H1 (cell line): ENCODE measurements at regions not wholly inside any gene's neighbourhood (a gene's known extent, or its start where the extent isn't known, plus 50 kb on each side); places are given as distances from the start of the nearest gene placed in this dataset.

ENCODE experiments used
- CTCF ChIA-PET: fragments of 300-600 bp; sonication (Branson Sonifier 250); formaldehyde crosslinking; loops from one replicate; lab custom pipeline; 2021; ENCODE audit not compliant: partially characterized antibody; lab: Charles Lee
- POLR2A ChIA-PET: fragments of 300-600 bp; sonication (Branson Sonifier 250); formaldehyde crosslinking; loops from one replicate; lab custom pipeline; 2021; ENCODE audit warnings: inconsistent platforms; ENCODE audit not compliant: partially characterized antibody; lab: Charles Lee
- DNase-seq, 2 experiments: peaks; one replicate each; pipeline versions ENCODE4 v3.0.0 to v3.0.0-alpha.2; 2010 to 2022; ENCODE audit warnings: low spot score in 2 of 2, low read depth in 1 of 2, mixed read lengths in 1 of 2
- FAIRE-seq: peaks from 2 replicates; lab custom pipeline; 2011; peaks lifted over from hg19 to GRCh38; lab: Jason Lieb, UNC
- H2AFZ ChIP-seq: 2 replicates; pipeline ENCODE4 v1.8.1; 2012; ENCODE audit warnings: low read length, inconsistent platforms
- H2AK5ac ChIP-seq: 2 replicates; pipeline ENCODE4 v1.6.1; 2013; ENCODE audit warnings: low read depth, low read length
- H2BK120ac ChIP-seq: replicated peaks from 2 replicates; pipeline ENCODE3; 2013; ENCODE audit warnings: low read depth, low read length, inconsistent platforms
- H2BK12ac ChIP-seq: 2 replicates; pipeline ENCODE4 v1.6.1; 2013; ENCODE audit warnings: low read depth, low read length
- H2BK15ac ChIP-seq: 2 replicates; pipeline ENCODE4 v1.6.1; 2013; ENCODE audit warnings: low read length
- H2BK20ac ChIP-seq: 2 replicates; pipeline ENCODE4 v1.6.1; 2013; ENCODE audit warnings: low read length
- H2BK5ac ChIP-seq: 2 replicates; pipeline ENCODE4 v1.6.1; 2013; ENCODE audit warnings: low read depth, low read length
- H3K14ac ChIP-seq: 2 replicates; pipeline ENCODE4 v1.6.1; 2013; ENCODE audit warnings: inconsistent platforms; ENCODE audit not compliant: insufficient read length
- H3K18ac ChIP-seq: 2 replicates; pipeline ENCODE4 v1.6.1; 2013; ENCODE audit warnings: low read length; ENCODE audit errors: extremely low read depth
- H3K23ac ChIP-seq: 2 replicates; pipeline ENCODE4 v1.6.1; 2013; ENCODE audit warnings: inconsistent platforms; ENCODE audit not compliant: insufficient read length
- H3K23me2 ChIP-seq: 2 replicates; pipeline ENCODE4 v1.6.1; 2013; ENCODE audit warnings: low read depth, low read length
- H3K27ac ChIP-seq: 2 replicates; pipeline ENCODE4 v1.6.1; 2011; ENCODE audit warnings: low read depth, low read length, inconsistent platforms
- H3K27me3 ChIP-seq, 4 experiments: replicated peaks in 1 of 4; 1 replicate in 1 of 4; 2 replicates in 3 of 4; pipeline versions ENCODE4 v1.6.1 to v1.8.1; 2011 to 2013; ENCODE audit warnings: low read length in 3 of 4, mild to moderate bottlenecking in 3 of 4, inconsistent platforms in 2 of 4, mixed read lengths in 2 of 4, moderate library complexity in 1 of 4; ENCODE audit not compliant: control insufficient read depth in 3 of 4, insufficient read depth in 3 of 4; ENCODE audit errors: extremely low read depth in 1 of 4
- H3K36me3 ChIP-seq, 4 experiments: 2 replicates each; pipeline versions ENCODE4 v1.6.1 to v1.8.1; 2011 to 2013; ENCODE audit warnings: mild to moderate bottlenecking in 4 of 4, low read length in 3 of 4, moderate library complexity in 2 of 4, control low read depth in 1 of 4, inconsistent platforms in 1 of 4; ENCODE audit not compliant: insufficient read depth in 4 of 4, control insufficient read depth in 2 of 4
- H3K4ac ChIP-seq: replicated peaks from 2 replicates; pipeline ENCODE3; 2013; ENCODE audit warnings: low read length, low read depth, mixed read lengths, inconsistent platforms; ENCODE audit not compliant: insufficient read length
- H3K4me1 ChIP-seq, 4 experiments: replicated peaks in 1 of 4; 1 replicate in 1 of 4; 2 replicates in 3 of 4; pipeline versions ENCODE4 v1.6.1 to v1.8.1; 2011 to 2013; ENCODE audit warnings: low read length in 3 of 4, inconsistent platforms in 2 of 4, mixed read lengths in 1 of 4; ENCODE audit not compliant: insufficient read depth in 4 of 4, control insufficient read depth in 3 of 4
- H3K4me2 ChIP-seq, 2 experiments: 2 replicates each; pipeline versions ENCODE4 v1.6.1 to v1.8.1; 2011 to 2013; ENCODE audit warnings: low read depth in 2 of 2, low read length in 2 of 2, control low read depth in 1 of 2, inconsistent platforms in 1 of 2, mild to moderate bottlenecking in 1 of 2; ENCODE audit not compliant: insufficient read depth in 1 of 2
- H3K4me3 ChIP-seq, 4 experiments: fragments of 200-600, 300-600 bp in 1 of 4; sonication (generic), shearing (Covaris generic), sonication (Bioruptor Twin) in 1 of 4; 2 replicates each; pipeline versions ENCODE4 v1.5.1 to v1.8.1; 2011 to 2016; ENCODE audit warnings: low read length in 4 of 4, low read depth in 3 of 4, control low read depth in 2 of 4, inconsistent platforms in 2 of 4, mild to moderate bottlenecking in 2 of 4, mixed read lengths in 1 of 4, moderate library complexity in 1 of 4; ENCODE audit not compliant: insufficient read depth in 2 of 4; ENCODE audit errors: extremely low read depth in 1 of 4
- H3K56ac ChIP-seq: replicated peaks from 2 replicates; pipeline ENCODE3; 2013; ENCODE audit warnings: low read depth, mild to moderate bottlenecking, mixed read lengths, low read length, inconsistent platforms; ENCODE audit not compliant: insufficient read length
- H3K79me1 ChIP-seq: 2 replicates; pipeline ENCODE4 v1.6.1; 2013; ENCODE audit warnings: low read depth, low read length, control low read depth
- H3K79me2 ChIP-seq, 2 experiments: 2 replicates each; pipeline versions ENCODE4 v1.6.1 to v1.8.1; 2012 to 2013; ENCODE audit warnings: low read length in 2 of 2, mild to moderate bottlenecking in 2 of 2, inconsistent platforms in 1 of 2; ENCODE audit not compliant: insufficient read depth in 2 of 2, control insufficient read depth in 1 of 2
- H3K9ac ChIP-seq, 4 experiments: replicated peaks in 1 of 4; 1 replicate in 1 of 4; 2 replicates in 3 of 4; pipeline versions ENCODE4 v1.6.1 to v1.8.1; 2011 to 2013; ENCODE audit warnings: low read depth in 3 of 4, low read length in 3 of 4, control low read depth in 2 of 4, mild to moderate bottlenecking in 2 of 4, moderate library complexity in 2 of 4, inconsistent platforms in 1 of 4; ENCODE audit errors: extremely low read depth in 1 of 4
- H3K9me3 ChIP-seq, 2 experiments: 2 replicates each; pipeline versions ENCODE4 v1.6.1 to v1.8.1; 2012 to 2013; ENCODE audit warnings: mild to moderate bottlenecking in 2 of 2, moderate library complexity in 2 of 2, control low read depth in 1 of 2, inconsistent platforms in 1 of 2, low read depth in 1 of 2, low read length in 1 of 2, mixed read lengths in 1 of 2; ENCODE audit not compliant: insufficient read depth in 2 of 2
- H4K20me1 ChIP-seq, 2 experiments: replicated peaks in 1 of 2; 2 replicates each; pipeline versions ENCODE3 to v1.8.1; 2011 to 2013; ENCODE audit warnings: inconsistent platforms in 2 of 2, low read length in 2 of 2, mild to moderate bottlenecking in 1 of 2; ENCODE audit not compliant: insufficient read depth in 2 of 2, control insufficient read depth in 1 of 2
- H4K5ac ChIP-seq: 2 replicates; pipeline ENCODE4 v1.6.1; 2013; ENCODE audit warnings: low read length, low read depth, mixed read lengths, inconsistent platforms; ENCODE audit not compliant: insufficient read length
- H4K8ac ChIP-seq: 2 replicates; pipeline ENCODE4 v1.8.0; 2013; ENCODE audit warnings: mild to moderate bottlenecking, moderate library complexity, low read length, inconsistent platforms; ENCODE audit not compliant: insufficient read depth; ENCODE audit errors: extremely low read depth
- H4K91ac ChIP-seq: replicated peaks from 2 replicates; pipeline ENCODE3; 2013; ENCODE audit warnings: low read length, mixed read lengths, inconsistent platforms; ENCODE audit not compliant: insufficient read length
- CBX8 ChIP-seq: fragments of 300-800, 300-1000 bp; sonication (generic); IDR thresholded peaks from 2 replicates; pipeline ENCODE4 v1.7.1; 2016; ENCODE audit warnings: low read depth, low read length, borderline replicate concordance
- EGR1 ChIP-seq: IDR thresholded peaks from 2 replicates; pipeline ENCODE4 v1.6.1; 2011; ENCODE audit warnings: low read depth, low read length, borderline replicate concordance
- HDAC2 ChIP-seq, 2 experiments: fragments of 300-600 bp in 1 of 2; sonication (generic) in 1 of 2; IDR thresholded peaks; 2 replicates each; pipeline ENCODE4 v1.6.1; 2011 to 2012; ENCODE audit warnings: low read depth in 2 of 2, low read length in 2 of 2, mild to moderate bottlenecking in 2 of 2, moderate library complexity in 2 of 2, borderline replicate concordance in 1 of 2, inconsistent platforms in 1 of 2
- KDM4A ChIP-seq: IDR thresholded peaks from one replicate; pipeline ENCODE4 v1.7.1; 2012; ENCODE audit warnings: low read depth, mild to moderate bottlenecking, moderate library complexity, low read length, inconsistent platforms; ENCODE audit not compliant: severe bottlenecking
- MAX ChIP-seq: IDR thresholded peaks from 2 replicates; pipeline ENCODE4 v1.6.1; 2012; ENCODE audit warnings: inconsistent platforms
- POLR2AphosphoS5 ChIP-seq: IDR thresholded peaks from 2 replicates; pipeline ENCODE4 v1.6.1; 2011; ENCODE audit warnings: low read depth, low read length
- POU5F1 ChIP-seq: IDR thresholded peaks from 2 replicates; pipeline ENCODE4 v1.6.1; 2011; ENCODE audit warnings: low read depth, mild to moderate bottlenecking, low read length, moderate library complexity
- RFX5 ChIP-seq: IDR thresholded peaks from 2 replicates; pipeline ENCODE4 v1.6.1; 2011; ENCODE audit warnings: low read depth, low read length, improper control_type of control experiment, borderline replicate concordance
- TCF12 ChIP-seq: IDR thresholded peaks from 2 replicates; pipeline ENCODE4 v1.6.1; 2011; ENCODE audit warnings: low read depth, mild to moderate bottlenecking, low read length
- WGBS, 2 experiments: shearing (Covaris generic) in 1 of 2; methylation state at CpG; one replicate each; pipeline versions ENCODE4 v1.1.6 to v1.1.7; 2013 to 2015; ENCODE audit warnings: low lambda C conversion rate in 2 of 2, mixed read lengths in 2 of 2, inconsistent platforms in 1 of 2, low coverage in 1 of 2, missing lambda C conversion rate in 1 of 2; ENCODE audit not compliant: insufficient replicate concordance in 2 of 2, insufficient coverage in 1 of 2, insufficient read length in 1 of 2; ENCODE audit errors: extremely low coverage in 1 of 2, missing lambda C conversion rate in 1 of 2; 5-methylcytosine and 5-hydroxymethylcytosine counted together

- Histone ChIP-seq H3K79me1 (no peaks in the 10 kb centered on the region), H3K27ac (no peak overlapping the region), H3K4me2 (peak overlapping the region in 1 of 2 experiments; percentile 45; a peak in 3 of 4 replicates), H2BK20ac (no peak overlapping the region), H3K4me1 (peaks cover 0 to 11% (median 3%) of the 10 kb centered on the region in 4 experiments; a peak in 2 of 7 replicates), H4K20me1 (peaks cover 5% of the 10 kb centered on the region in 2 experiments), H4K91ac (no peak overlapping the region), H4K8ac (no peak overlapping the region), H3K23ac (no peak overlapping the region), H3K9me3 (no peaks in the 10 kb centered on the region), H2BK5ac (no peak overlapping the region), H3K79me2 (no peaks in the 10 kb centered on the region), H2BK15ac (no peak overlapping the region), H3K23me2 (no peaks in the 10 kb centered on the region), H2BK12ac (no peak overlapping the region), H2AK5ac (no peak overlapping the region), H3K56ac (no peak overlapping the region), H3K9ac (no peak overlapping the region), H3K4me3 (peak overlapping the region in 1 of 4 experiments; percentile 33; a peak in 1 of 8 replicates), H3K14ac (no peak overlapping the region), H2AFZ (no peak overlapping the region), H2BK120ac (no peak overlapping the region), H3K27me3 (peaks cover 55 to 69% (median 63%) of the 10 kb centered on the region in 4 experiments), H3K36me3 (no peaks in the 10 kb centered on the region), H3K4ac (no peak overlapping the region), H4K5ac (no peak overlapping the region), H3K18ac (no peak overlapping the region)
- WGBS, 2 experiments: 10% methylated on average over 8 of the region's 8 CpGs; no CpG with 5 or more reads in 1 of the 2 experiments
- peak; percentile 93 for FAIRE-seq
- ChIA-PET POLR2A (no interaction called here), CTCF (interaction anchor here (0.5 to 0.6 kb wide), 3 partner anchors 44 to 1439 kb away, joined by 3 to 4 read pairs (median 3); no protein-coding TSS in a partner anchor)
- DNase-seq: peak in 1 of 2 experiments; percentile 13
- TF ChIP-seq KDM4A (no peak), POU5F1 (peak; percentile 67; the same call in 1 of the 2 replicates), HDAC2 (IDR thresholded peaks at IDR 0.05; ENCODE audit: borderline replicate concordance in 1 of 2, low read depth in 2 of 2, low read length in 2 of 2) (peak in 1 of 2 experiments; percentile 82; a peak in 1 of 4 replicates), EGR1 (no peak), RFX5 (no peak), CBX8 (no peak), POLR2AphosphoS5 (peak; percentile 23; the same call in 1 of the 2 replicates), TCF12 (0 out of 2 replicates have a peak, but pooled peaks have one; percentile 22), MAX (no peak)
Measured at GRCh38 chr16:6861135-6861814, 471.4 kb upstream of the RBFOX1 start.
